Adrenal gland (tissue), 9 donors: ENCODE measurements at regions not wholly inside any gene's neighbourhood (a gene's known extent, or its start where the extent isn't known, plus 50 kb on each side); places are given as distances from the start of the nearest gene placed in this dataset.

Experiments
- DNase-seq, 7 donors: peaks; one replicate each; pipeline ENCODE4 v3.0.0-alpha.2; 2019 to 2020
- H3K27ac ChIP-seq, 5 donors: fragments of 200-600 bp; sonication (generic) in 4 of 5; 1 replicate in 3 of 5; 2 replicates in 2 of 5; pipeline versions ENCODE4 v1.5.1 to v1.8.0; 2016 to 2020; ENCODE audit warnings: mild to moderate bottlenecking in 1 of 5
- H3K27me3 ChIP-seq: fragments of 200-600 bp; 2 replicates; pipeline ENCODE4 v1.8.0; 2021
- H3K36me3 ChIP-seq, 2 donors: fragments of 200-600 bp; replicated peaks in 1 of 2; 1 replicate in 1 of 2; 2 replicates in 1 of 2; pipeline versions ENCODE4 v1.5.1 to v1.8.0; 2018 to 2022
- H3K4me1 ChIP-seq, 2 donors: fragments of 200-600 bp; replicated peaks in 1 of 2; 1 replicate in 1 of 2; 2 replicates in 1 of 2; pipeline versions ENCODE4 v1.5.1 to v1.8.0; 2018 to 2021
- H3K4me3 ChIP-seq, 4 donors: fragments of 200-600 bp; sonication (generic) in 3 of 4; one replicate each; pipeline ENCODE4 v1.5.1; 2016 to 2018
- H3K9me3 ChIP-seq, 3 donors: fragments of 200-600 bp; sonication (generic) in 1 of 3; replicated peaks in 1 of 3; 1 replicate in 2 of 3; 2 replicates in 1 of 3; pipeline versions ENCODE4 v1.5.1 to v1.8.0; 2016 to 2021
- POLR2A ChIP-seq, 2 donors: fragments of 450-650 bp; IDR thresholded peaks; one replicate each; pipeline ENCODE4 v1.6.1; 2017; ENCODE audit warnings: antibody characterized with exemption in 2 of 2, mild to moderate bottlenecking in 2 of 2, moderate library complexity in 1 of 2
- WGBS, 4 donors: extraction: QIAGEN DNeasy Blood & Tissue Kit in 2 of 4; methylation state at CpG; one replicate each; pipeline versions ENCODE4 v1.1.5 to v1.1.7; 2013 to 2017; 5-methylcytosine and 5-hydroxymethylcytosine counted together
- intact Hi-C, 2 donors: fragments of 100-400 bp; cut with DNase I; formaldehyde crosslinking; loops; one replicate each; pipeline versions ENCODE4 v1.14.1 to v1.15.0; 2022 to 2023
- TF ChIP-seq, protein P1 (sequence below), 6 experiments: fragments of 450-650 bp in 4 of 6; fragments of 200-600 bp in 2 of 6; sonication (generic) in 1 of 6; IDR thresholded peaks; 1 replicate in 5 of 6; 2 replicates in 1 of 6; pipeline versions ENCODE4 v1.5.1 to v1.8.0; 2016 to 2021; ENCODE audit warnings: antibody characterized with exemption in 6 of 6, mild to moderate bottlenecking in 2 of 6, moderate library complexity in 1 of 6
- donor health status: healthy with polysubstance abuse.
- donor health status: Bipolar disorder and iron deficiency.
- donor health status: DM: yes; HTN: yes; CAD: no.
- donor health status: DM: no; HTN: no; CAD: no.
- donor health status: DM: no; HTN: no; CAD: no.

DNA sequence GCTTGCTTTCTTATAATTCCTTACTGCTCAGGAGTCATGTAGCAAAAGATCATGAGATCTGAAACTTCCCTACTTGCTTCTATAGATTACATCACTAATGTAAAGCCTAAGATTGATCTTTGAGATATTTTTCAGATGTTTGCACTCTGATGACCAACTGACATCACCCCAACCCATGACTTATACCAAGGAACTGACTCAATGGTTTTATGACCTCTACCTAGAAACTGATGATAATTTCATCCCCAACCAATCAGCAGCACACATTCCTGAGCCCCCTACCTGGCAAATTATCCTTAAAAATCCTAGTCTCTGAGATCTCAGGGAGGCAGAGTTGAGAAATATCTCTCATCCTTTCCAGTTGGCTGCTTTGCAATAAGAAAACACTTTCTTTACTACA, 122.3 kb upstream of the CAMK1G start:
- intact Hi-C loops, result no loop called here
- Histone ChIP-seq H3K27ac (no peak overlapping the region), H3K4me3 (no peak overlapping the region), H3K27me3 (no peaks in the 10 kb centered on the region), H3K4me1 (no peaks in the 10 kb centered on the region), H3K9me3 (no peaks in the 10 kb centered on the region), H3K36me3 (no peaks in the 10 kb centered on the region)
- TF ChIP-seq, protein P1, sequence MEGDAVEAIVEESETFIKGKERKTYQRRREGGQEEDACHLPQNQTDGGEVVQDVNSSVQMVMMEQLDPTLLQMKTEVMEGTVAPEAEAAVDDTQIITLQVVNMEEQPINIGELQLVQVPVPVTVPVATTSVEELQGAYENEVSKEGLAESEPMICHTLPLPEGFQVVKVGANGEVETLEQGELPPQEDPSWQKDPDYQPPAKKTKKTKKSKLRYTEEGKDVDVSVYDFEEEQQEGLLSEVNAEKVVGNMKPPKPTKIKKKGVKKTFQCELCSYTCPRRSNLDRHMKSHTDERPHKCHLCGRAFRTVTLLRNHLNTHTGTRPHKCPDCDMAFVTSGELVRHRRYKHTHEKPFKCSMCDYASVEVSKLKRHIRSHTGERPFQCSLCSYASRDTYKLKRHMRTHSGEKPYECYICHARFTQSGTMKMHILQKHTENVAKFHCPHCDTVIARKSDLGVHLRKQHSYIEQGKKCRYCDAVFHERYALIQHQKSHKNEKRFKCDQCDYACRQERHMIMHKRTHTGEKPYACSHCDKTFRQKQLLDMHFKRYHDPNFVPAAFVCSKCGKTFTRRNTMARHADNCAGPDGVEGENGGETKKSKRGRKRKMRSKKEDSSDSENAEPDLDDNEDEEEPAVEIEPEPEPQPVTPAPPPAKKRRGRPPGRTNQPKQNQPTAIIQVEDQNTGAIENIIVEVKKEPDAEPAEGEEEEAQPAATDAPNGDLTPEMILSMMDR (IDR thresholded peaks at IDR 0.05), result no peak
- TF ChIP-seq POLR2A (IDR thresholded peaks at IDR 0.05), result no peak
- no peak for DNase-seq

DNA sequence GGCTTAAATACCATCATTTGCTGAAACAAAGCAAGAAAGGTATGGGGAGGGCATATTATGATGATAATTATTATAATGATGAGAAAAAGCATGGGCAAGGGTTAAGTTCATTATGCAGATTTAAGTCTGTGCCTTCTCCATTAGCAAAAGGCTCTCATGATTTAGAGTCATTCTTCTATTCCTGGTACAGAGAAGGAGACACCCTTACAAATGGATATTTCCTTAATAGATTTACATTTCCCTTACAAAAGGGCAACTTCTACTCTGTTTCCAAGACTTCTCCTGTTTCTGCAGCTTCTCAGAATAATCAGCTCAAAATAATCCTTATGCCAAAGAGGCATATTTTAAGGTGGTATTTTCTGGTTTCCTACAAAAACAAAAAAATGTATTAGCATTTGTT, 121.1 kb upstream of the CAMK1G start:
- DNase-seq, result no peak
- H3K27ac ChIP-seq, result no peak overlapping the region
- TF ChIP-seq, protein P1 (IDR thresholded peaks at IDR 0.05), result no peak
- TF ChIP-seq POLR2A (IDR thresholded peaks at IDR 0.05), result no peak
- no peaks in the 10 kb centered on the region for H3K36me3 ChIP-seq
- H3K27me3 ChIP-seq, result no peaks in the 10 kb centered on the region
- no peaks in the 10 kb centered on the region for H3K9me3 ChIP-seq
- no peaks in the 10 kb centered on the region for H3K4me1 ChIP-seq
- H3K4me3 ChIP-seq, result no peak overlapping the region
- intact Hi-C loops, result no loop called here

DNA sequence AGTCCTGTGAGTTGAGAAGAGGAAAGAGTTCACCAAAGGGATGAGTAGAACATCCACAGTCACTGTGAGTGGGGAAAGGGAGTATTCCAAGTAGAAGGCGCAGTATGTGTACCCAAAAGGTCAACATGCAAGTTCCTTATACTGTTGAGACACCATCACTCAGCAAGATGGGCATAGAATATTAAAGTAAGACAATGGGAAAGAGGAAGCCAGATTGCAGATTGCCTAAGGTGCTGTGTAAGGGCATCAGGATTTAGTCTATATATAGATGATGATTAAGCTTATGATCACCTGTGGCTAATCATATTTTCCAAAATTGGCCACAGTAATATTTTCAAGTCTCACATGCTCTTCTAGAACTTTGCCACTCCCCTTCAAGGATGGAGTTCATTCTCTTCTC, 120.1 kb upstream of the CAMK1G start:
- H3K27ac ChIP-seq, result no peak overlapping the region
- H3K4me1 ChIP-seq, result no peaks in the 10 kb centered on the region
- intact Hi-C loops, result no loop called here
- no peaks in the 10 kb centered on the region for H3K27me3 ChIP-seq
- DNase-seq, result no peak
- no peak for TF ChIP-seq POLR2A (IDR thresholded peaks at IDR 0.05)
- TF ChIP-seq, protein P1 (IDR thresholded peaks at IDR 0.05), result no peak
- H3K36me3 ChIP-seq, result no peaks in the 10 kb centered on the region
- WGBS, 4 donors, result 81 to 94% (median 89%) methylated on average over 1 of the region's 1 CpG
- H3K9me3 ChIP-seq, result no peaks in the 10 kb centered on the region
- H3K4me3 ChIP-seq, result no peak overlapping the region

DNA sequence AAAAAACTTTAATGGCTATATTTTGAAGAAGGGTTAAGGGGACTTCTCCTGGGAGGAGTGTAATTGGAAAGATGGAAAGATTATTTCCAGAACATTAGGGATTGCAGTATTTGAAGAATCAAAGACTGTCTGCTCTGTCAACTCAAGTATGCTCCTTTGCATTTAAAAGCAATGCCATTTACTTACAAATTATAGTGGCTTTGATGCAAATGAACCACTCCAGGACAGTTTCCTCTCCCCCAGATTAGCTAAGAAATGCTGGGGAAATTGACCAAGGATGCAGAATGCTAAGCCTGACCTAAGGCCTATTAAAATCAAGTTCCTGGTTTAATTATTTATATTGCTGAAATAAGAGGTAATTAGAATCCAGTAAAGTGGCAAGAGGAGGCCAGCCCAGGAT, 110.5 kb upstream of the CAMK1G start:
- H3K36me3 ChIP-seq, result no peaks in the 10 kb centered on the region
- no peaks in the 10 kb centered on the region for H3K27me3 ChIP-seq
- peaks cover 0 to 3% (median 0%) of the 10 kb centered on the region in 3 donors for H3K9me3 ChIP-seq
- DNase-seq, result no peak
- H3K4me3 ChIP-seq, result no peak overlapping the region
- intact Hi-C loops, result no loop called here
- no peak overlapping the region for H3K27ac ChIP-seq
- no peaks in the 10 kb centered on the region for H3K4me1 ChIP-seq
- no peak for TF ChIP-seq POLR2A (IDR thresholded peaks at IDR 0.05)
- TF ChIP-seq, protein P1 (IDR thresholded peaks at IDR 0.05), result no peak
